HG02642 (cell line): ENCODE measurements at regions not wholly inside any gene's neighbourhood (a gene's known extent, or its start where the extent isn't known, plus 50 kb on each side); places are given as distances from the start of the nearest gene placed in this dataset.

Experiments used
- ATAC-seq: cut with Tn5 transposase; IDR thresholded peaks from one replicate; pipeline ENCODE4 v1.9.1; 2021; ENCODE audit warnings: mild to moderate bottlenecking; ENCODE audit not compliant: unreplicated experiment, poor library complexity

DNA sequence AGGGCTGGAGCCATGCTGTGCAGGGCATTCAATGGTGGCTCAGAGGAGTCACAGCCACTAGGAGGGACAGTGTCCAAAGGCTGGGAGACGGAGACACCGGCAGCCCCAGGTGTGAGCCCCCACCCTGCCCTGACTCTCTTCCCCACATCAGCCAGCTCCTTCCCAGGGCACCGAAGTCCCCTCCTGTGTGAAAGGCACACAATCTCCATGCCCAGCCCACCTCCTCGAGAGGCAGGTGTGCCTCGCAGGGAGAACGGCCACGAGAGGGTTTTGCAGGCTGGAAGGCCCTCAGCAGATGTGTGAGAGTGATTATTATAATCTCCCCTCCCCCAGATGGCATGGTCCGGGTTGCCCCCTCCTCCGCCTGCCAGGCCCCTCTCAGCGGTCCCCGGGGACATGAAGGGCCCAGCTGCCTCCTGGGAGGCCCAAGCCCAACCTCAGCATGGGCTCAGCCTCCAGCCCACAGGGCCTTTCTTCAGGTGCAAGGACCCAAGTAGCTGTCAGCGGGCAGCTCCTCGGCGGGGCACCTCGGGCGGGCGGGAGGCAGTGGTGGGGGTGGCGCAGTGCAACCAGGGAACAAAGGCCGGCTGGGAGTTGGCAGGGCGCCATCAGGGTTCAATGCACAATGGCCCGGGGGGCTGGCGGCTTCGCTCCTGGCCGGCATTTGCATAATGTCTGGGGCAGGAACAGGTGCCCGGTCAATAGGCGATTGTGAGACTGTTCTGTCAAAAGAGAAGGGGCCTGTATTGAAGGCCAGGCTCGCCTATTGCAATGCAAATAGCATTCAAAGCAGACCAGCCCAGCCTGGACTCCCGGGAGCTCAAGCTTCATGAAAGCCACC is 155.3 kb upstream of the ZMIZ1 start:
- no peak for ATAC-seq

DNA sequence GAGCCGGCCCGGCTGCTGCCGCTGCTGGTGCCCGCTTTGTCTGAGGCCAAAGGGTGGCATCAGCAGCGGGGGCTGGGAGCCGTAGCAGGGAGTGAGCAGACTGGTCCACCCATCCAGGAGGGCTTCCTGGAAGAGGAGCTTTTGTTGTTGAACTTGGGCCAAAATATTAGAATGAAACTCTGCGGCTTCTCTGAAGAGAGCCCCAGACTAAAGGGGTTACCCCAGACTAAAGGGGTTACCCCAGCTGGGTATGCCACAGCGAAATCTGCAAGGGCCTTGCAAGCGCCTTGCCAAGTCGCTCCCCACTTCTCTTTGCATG is 154.7 kb upstream of the ZMIZ1 start:
- ATAC-seq = no peak

DNA sequence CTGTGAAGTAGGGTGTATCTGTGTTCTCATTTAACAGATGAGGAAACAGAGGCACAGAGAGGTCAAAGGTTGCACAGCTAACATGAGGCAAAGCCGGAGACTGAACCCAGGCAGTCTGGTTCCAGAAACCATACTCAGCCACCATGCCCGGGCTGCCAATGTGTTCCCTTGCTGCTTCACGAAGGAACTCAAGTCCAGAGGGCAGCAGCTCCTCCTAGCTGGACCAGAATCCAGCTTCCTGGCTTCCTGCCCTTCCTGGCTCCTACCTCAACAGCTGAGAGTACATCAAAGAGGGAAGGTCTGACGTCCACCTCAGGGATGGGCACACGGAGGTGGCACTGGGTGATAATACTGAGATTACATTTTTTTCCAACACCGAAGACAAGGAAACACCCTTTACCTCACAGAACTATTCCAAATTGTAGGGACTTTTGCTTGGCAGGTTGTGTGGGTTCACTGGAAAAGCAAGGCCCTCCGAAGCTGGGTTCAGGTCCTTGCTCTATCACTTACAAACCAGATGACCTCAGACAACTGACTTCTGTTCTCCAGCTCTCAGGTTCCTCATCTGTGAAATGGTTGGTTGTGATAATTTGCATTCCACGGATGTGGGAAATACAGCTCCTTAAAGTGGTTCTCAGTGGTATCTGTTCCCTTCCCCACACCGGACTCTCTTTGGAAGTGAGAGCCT is 154.1 kb upstream of the ZMIZ1 start:
- no peak for ATAC-seq

DNA sequence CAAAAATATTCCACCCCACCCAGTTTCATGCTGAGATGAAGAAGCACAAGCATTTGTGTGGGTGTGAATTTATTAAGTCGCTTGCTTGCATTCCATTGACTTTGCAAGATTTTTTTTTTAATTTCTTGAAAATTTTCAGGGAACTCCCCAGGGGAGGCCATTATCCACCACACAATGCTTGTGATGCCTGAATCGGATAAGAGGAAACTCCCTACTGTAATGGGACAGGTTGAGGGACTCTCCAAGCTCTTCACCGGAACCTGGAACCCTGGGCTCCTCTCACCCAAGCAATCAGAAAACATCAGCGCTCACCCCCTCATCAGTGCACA is 153.6 kb upstream of the ZMIZ1 start:
- no peak for ATAC-seq

DNA sequence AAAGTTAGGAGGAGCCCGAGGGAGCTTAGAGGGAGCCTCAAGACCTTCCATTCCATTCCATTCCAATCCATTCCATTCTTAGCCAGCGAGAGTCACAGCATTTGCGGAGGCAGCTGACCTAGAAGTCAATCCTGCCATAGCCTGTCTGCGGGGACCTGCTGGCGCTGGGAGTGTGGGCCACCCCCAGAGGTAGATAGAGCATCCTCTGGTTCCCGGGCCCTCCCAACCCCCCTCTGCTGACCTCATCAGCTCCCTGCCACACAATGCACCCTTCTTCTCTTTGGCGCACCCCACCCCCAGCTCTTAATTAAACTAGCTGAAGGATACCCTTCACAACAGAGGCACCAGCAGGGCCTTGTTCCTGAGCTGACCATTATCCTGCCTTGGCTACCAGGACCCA is 152.5 kb upstream of the ZMIZ1 start:
- no peak for ATAC-seq

DNA sequence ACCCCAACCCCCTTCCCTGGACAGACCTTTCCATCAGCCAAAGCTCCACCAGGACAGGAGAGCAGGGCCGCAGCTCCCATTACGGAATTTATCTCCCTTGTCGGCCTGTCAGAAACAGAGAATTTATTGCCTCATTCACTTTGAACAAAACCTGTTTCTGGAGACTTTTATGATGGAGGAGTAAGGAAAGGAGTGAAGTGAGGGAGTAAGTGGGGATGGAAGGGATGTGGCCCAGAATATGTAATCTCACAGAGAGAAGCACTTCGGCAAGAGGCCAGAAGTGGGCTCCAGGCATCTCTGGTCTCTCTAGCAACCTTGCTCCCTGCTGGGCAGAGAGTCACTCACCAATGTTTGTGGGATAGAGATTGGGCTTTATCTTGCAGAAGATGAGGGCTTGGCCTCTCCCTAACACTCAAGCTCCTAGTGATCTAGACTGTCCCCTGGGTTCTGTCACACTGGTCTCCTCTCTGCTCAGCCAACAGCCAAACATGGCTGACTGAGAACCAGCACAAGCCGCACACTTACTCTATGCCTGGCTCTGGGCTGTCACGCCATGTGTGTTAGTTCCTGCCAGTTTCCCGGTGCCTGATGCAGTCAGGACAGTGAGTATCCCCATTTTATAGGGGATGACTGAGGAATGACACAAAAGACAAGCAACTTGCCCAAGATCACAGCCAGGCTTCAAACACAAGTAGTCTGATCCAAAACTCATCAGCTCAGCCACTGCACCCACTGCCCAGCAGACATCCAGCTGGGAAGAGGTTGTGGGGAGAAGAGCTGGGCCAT is 149.4 kb upstream of the ZMIZ1 start:
- no peak for ATAC-seq

DNA sequence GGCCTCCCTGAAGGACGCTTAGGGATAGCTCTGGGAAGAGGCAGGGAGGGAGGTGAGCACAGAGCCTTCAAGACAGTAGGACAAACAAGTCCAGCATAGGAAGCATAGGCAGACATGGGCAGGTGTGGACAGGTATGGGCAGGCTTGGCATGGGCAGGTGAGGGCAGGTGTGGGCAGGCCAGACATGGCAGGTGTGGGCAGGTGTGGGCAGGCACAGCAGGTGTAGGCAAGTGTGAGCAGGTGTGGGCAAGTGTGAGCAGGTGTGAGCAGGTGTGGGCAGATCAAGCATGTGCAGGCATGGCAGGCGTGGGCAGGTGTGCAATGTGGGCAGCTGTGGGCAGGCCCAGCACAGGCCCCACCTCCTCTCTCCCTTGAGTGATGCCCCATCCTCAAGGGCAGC is 148.8 kb upstream of the ZMIZ1 start:
- ATAC-seq = no peak

DNA sequence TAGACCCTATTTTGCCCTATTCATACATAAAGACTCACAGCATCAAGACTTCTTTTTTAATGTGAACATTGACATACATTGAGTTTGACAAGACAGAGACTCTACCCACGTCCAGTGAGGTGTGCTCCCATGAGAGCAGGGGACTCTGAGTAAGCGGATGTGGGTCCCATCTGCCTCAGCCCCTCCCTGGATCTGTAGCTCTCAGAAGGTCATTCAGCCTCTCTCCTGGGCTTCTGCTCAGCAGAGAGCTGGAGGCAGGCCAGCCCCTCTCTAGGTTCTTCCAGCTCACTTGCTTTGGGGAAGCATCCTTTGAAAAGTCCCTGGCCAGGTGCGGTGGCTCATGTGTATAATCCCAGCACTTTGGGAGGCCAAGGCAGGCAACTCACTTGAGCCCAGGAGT is 146.9 kb upstream of the ZMIZ1 start:
- ATAC-seq = no peak

DNA sequence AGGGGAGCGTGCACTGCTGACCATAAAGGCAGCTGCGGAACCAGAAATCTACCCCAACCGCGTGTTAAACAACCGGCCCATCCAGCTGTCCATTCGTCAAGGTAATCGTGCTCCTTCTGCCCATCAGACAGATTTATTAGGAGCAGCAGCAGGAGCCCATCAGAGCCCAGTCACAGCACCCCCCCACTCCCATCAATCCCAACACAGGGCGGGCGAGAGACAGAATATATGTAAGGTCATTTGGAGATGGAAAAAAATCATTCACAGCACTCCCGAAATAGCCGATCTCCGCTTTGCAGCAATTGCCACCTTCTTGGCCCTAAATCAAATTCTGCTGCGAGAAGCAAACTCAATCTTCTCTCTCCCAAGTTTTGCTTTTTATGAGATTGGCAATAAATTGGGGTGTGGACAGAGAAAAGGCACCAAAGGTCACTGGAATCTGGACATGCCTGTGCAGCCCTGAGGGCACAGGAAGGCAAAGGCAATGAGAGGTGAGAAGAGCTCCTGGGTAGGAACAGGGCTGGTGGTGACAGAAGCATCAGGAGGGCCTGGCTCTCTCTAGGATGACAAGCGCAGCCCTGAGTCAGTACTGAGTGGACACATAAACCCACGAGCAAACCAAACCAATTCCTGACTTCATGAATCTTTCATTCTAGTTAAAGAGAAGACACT is 145.0 kb upstream of the ZMIZ1 start:
- no peak for ATAC-seq

DNA sequence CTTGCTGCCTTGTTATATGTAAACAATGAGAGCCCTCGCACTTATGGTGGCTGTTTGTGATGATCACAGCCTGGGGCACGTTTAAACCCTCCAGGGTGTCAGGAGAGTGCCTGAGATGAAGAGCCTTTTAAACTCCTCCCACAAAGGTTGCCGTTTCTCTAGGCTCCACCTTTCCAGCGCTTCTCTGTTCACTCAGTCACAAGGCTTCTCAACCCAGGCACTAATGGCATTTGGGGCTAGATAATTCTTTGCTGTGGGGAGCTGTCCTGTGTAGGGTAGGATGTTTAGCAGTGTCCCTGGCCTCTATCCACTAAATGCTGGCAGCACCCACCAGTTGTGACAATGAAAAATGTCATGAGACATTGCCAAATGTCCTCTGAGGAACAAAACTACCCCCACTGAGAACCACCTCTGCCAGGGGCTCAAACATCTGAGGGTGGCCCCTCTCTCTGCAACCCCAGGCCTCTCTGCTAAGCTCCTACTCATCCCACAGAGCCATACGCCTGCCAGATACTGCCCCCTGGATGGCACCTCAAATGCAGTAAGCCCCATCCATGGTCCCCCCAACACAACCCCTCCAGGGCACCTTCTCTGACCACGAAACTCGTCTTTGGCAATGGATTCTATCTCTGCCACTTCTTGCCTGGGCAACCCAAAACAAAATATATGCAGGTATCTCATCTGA is 144.3 kb upstream of the ZMIZ1 start:
- ATAC-seq = no peak

DNA sequence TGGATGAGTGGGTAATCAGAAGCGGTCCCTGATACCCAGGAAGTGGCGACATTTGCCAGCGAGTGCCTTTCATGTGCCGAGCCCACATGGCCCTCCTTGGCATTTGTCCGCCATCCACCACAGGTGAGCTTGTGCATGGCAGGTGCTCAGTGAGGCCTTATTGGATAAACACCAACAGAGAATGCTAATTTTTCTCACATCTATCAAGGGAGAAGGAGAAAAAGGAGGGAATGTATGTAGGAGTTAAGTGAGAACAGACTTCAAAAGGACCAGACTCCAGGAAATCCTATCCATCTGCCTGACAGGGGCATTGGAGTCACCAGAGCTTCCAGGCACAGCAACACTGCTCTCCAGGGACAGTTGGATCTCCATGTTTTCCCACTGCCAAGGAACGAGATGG is 143.5 kb upstream of the ZMIZ1 start:
- ATAC-seq = no peak

DNA sequence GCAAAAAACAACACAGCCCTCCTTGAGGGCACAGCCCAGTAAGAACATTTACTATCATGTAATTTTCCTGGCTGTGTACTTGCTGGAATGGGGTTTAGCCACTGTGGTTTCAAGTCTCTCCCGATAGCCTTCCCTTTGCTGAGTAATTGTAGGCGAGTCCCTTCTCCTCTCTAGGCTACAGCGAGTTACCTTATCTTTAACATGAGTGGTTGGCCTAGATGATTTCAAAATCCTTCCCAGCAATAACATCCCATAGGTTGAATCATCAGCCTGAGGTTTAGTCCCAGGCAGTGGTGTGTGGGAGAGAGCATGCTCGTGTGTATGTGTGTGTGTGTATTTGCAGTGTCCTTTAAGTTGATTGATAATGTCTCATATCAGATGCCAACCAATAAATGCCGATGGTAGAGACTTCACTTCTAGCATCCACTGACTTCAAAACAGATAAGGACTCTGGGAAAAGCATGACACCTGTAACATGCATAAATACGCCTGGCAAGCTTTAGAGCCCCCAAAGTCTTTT is 142.9 kb upstream of the ZMIZ1 start:
- ATAC-seq = no peak

DNA sequence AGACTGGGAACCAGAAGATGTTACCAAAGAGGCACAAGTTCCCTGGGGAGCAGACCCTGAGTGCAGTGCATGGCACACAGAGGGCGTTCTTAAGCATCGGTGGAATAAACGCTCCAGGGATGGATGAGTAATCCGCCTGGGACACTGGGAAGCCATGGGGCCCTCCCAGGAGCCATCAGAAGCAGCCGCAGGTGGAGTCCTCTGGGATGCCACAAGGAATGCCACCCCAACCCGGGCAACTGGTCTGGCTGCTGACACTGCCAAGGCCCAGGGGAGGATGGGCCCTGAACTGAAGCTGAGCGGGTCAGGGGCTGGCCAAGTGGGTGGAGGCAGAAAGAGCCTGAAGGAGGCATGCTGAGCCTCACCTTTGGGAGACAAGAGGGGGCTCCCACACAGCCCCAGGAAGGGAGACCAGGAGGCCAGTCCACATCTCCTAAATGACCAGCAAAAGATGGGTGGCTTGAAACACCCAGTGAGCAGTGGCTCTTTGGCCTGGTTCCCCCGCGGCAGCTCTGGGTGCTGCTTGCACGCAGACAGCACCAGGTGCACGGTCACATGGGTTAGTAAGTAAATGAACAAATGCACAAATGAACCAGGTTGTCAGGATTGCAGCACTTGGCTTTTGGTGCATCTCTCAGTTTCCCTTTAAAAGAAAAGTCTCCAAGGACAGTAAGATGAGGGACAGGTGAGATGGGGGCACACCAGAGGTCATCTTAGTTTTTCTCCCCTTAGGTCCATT is 141.3 kb upstream of the ZMIZ1 start:
- no peak for ATAC-seq

DNA sequence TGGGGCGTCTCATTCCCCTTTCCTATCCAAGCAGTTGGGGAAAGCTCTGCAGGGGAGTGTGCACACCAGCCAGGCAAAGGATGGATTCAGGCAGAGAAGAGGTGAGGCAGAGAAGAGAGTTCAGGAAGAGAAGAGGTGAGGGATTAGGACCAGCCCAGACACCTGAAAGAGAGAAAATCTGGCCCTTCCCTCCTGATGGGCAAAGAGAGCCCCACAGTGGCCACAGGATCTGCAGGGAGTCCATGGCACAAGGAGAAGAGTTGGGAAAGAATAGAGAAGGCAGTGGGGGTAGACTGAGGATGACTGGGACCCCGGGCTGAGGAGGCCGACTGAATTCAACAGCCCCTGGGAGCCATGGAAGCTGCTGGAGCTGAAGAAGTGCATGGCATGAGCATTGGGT is 140.4 kb upstream of the ZMIZ1 start:
- no peak for ATAC-seq

DNA sequence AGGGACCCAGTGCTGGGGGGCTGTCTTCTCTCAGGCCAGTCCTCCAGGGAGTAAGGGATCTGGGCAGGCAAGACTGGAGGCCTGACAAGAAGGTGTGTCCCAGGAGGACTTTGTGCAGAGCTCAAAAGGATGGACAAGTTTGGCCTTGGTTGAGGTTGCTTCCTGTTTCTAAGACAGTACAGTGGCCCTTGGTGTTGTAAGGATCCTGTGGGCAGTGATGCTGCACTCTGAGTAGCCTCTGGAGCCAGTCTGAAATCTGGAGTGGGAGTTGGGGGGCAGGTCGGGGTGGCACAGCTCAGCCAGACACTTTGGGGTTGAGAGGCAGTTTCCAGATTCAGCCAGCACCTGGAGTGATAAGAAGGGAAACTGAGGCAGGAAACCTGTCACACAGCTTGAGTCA is 139.2 kb upstream of the ZMIZ1 start:
- no peak for ATAC-seq

DNA sequence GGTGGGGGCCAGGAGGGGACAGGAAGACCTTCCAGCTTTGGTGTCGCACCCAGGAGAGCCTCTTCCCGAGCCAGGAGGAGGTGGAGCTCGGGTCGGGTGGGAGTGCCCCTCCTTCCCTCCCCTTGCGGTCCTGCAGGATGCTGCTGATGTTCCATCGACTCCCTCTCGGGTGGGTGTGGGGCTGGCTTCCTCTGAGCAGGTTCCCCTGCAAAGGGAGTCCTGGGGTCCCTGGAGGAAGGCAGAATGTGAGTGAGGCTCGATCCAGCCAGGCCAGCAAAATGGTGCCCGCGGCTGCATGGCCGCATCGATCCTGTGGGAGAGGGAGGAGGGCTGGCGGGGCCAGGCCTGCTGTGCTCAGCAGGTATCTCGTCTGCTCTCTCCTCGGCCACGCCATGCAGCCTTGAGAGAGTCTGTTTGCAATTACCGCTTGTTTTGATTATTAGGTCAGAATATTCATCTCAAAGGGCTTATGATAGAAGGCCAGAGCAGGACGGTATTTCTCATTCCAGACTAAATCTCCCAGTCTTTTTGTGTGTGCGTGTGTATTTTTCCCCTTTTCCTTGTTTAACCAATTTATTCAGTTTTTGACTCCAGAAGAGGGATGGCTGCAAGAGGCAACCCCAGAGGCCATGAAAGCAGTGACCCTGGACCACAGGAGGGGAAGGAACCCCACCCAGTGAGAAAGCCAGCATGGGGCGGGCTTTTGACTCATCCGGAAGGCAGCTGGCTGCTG is 137.3 kb upstream of the ZMIZ1 start:
- no peak for ATAC-seq

DNA sequence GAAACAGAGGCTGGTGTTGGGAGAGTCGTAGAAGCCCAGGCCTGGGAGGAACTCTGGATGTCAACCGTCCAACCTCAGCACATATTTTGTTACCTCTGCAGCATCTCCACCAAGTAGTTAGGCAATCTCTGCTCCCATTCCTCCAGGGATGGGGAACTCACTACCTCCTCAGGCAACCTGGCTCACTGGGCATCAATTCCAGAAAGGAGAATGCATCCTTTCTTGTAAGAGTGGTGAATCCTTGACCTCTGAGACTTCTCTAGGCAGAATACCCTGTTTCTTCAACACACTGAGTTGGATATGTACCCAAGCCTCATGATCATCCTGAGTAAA is 136.7 kb upstream of the ZMIZ1 start:
- no peak for ATAC-seq

DNA sequence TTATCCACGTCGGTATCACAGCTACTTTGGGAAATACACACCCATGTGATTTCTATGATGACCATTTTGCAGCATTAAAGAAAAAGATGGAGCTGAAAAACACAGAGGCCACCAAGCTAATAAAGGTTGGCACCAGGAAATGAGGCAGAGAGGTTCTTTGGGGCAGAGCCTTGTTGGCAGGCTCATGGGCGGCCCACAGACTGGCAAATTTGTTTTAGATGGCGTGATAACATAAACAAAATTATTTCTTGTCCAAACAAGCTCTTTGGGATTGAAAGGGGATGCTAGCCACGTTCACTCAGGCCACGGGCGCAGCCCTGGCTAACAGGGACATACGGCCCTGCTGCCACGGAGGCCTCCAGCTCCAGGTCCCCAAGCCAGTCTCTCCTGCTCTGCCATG is 135.9 kb upstream of the ZMIZ1 start:
- ATAC-seq = no peak
